KMS-11 (cell line): ENCODE measurements at regions not wholly inside any gene's neighbourhood (a gene's known extent, or its start where the extent isn't known, plus 50 kb on each side); places are given as distances from the start of the nearest gene placed in this dataset.

Source experiments
- H2AFZ ChIP-seq: fragments of 200-600 bp; sonication (generic); 2 replicates; pipeline ENCODE4 v1.6.1; 2016; ENCODE audit warnings: antibody characterized with exemption, mixed run types, low read depth
- H3K27ac ChIP-seq: fragments of 200-600 bp; sonication (generic); 2 replicates; pipeline ENCODE4 v1.6.1; 2016; ENCODE audit warnings: mild to moderate bottlenecking, mixed run types
- H3K27me3 ChIP-seq: fragments of 200-600 bp; sonication (generic); 2 replicates; pipeline ENCODE4 v1.6.1; 2017; ENCODE audit warnings: mild to moderate bottlenecking, low read depth, mixed run types, moderate library complexity; ENCODE audit not compliant: insufficient read depth
- H3K36me3 ChIP-seq: fragments of 200-600 bp; sonication (generic); 2 replicates; pipeline ENCODE4 v1.6.1; 2017; ENCODE audit warnings: mild to moderate bottlenecking, mixed run types; ENCODE audit not compliant: insufficient read depth
- H3K4me1 ChIP-seq: fragments of 200-600 bp; sonication (generic); 2 replicates; pipeline ENCODE4 v1.6.1; 2016; ENCODE audit warnings: mild to moderate bottlenecking, low read depth, mixed run types; ENCODE audit not compliant: poor library complexity, severe bottlenecking
- H3K4me2 ChIP-seq: fragments of 200-600 bp; sonication (generic); 2 replicates; pipeline ENCODE4 v1.7.0; 2016; ENCODE audit warnings: mild to moderate bottlenecking, mixed run types
- H3K4me3 ChIP-seq: fragments of 200-600 bp; sonication (generic); IDR thresholded peaks from 2 replicates; pipeline ENCODE4 v1.6.1; 2017; ENCODE audit warnings: low read depth, low read length, mixed read lengths; ENCODE audit not compliant: insufficient read depth
- H3K79me2 ChIP-seq: fragments of 200-600 bp; sonication (generic); 2 replicates; pipeline ENCODE4 v1.6.1; 2016; ENCODE audit warnings: low read depth, mixed run types; ENCODE audit not compliant: insufficient read depth
- H3K9ac ChIP-seq: fragments of 200-600 bp; sonication (generic); 2 replicates; pipeline ENCODE4 v1.6.1; 2016; ENCODE audit warnings: mild to moderate bottlenecking, mixed run types
- H4K20me1 ChIP-seq: fragments of 200-600 bp; sonication (generic); 2 replicates; pipeline ENCODE4 v1.6.1; 2016; ENCODE audit warnings: mild to moderate bottlenecking, mixed run types; ENCODE audit not compliant: insufficient read depth
- TF ChIP-seq, protein P1 (sequence below): fragments of 200-600 bp; sonication (generic); conservative IDR thresholded peaks from 2 replicates; pipeline ENCODE4 v1.6.1; 2017; ENCODE audit warnings: low read depth, mild to moderate bottlenecking, antibody characterized with exemption, low read length, moderate library complexity, mixed read lengths

DNA sequence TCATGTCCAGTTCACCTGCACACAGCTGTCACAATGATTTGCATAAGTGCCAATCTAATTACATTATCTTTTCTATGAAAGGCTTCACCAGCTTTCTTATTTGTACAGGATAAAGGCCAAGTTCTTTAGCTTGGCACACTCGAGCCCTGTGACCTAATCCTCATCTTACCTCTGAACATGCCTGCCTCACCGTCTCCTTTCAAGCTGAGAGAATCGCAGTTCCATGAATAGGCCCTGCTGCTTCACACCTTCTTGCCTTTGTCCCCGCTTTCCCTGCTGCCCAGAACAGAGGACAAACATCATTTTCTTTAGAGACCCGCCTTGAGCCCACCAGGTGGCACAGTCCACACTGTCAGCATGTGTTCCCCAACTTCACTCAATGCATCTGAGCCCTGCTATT is 1094.7 kb downstream of the BCL11A start:
- H2AFZ ChIP-seq: no peak overlapping the region
- TF ChIP-seq, protein P1, sequence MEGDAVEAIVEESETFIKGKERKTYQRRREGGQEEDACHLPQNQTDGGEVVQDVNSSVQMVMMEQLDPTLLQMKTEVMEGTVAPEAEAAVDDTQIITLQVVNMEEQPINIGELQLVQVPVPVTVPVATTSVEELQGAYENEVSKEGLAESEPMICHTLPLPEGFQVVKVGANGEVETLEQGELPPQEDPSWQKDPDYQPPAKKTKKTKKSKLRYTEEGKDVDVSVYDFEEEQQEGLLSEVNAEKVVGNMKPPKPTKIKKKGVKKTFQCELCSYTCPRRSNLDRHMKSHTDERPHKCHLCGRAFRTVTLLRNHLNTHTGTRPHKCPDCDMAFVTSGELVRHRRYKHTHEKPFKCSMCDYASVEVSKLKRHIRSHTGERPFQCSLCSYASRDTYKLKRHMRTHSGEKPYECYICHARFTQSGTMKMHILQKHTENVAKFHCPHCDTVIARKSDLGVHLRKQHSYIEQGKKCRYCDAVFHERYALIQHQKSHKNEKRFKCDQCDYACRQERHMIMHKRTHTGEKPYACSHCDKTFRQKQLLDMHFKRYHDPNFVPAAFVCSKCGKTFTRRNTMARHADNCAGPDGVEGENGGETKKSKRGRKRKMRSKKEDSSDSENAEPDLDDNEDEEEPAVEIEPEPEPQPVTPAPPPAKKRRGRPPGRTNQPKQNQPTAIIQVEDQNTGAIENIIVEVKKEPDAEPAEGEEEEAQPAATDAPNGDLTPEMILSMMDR: no peak
- H3K4me3 ChIP-seq: no peak overlapping the region
- H3K4me2 ChIP-seq: no peak overlapping the region
- no peaks in the 10 kb centered on the region for H3K79me2 ChIP-seq
- no peaks in the 10 kb centered on the region for H3K27me3 ChIP-seq
- no peaks in the 10 kb centered on the region for H4K20me1 ChIP-seq
- no peak overlapping the region for H3K27ac ChIP-seq
- H3K9ac ChIP-seq: no peak overlapping the region
- H3K4me1 ChIP-seq: no peaks in the 10 kb centered on the region
- no peaks in the 10 kb centered on the region for H3K36me3 ChIP-seq

DNA sequence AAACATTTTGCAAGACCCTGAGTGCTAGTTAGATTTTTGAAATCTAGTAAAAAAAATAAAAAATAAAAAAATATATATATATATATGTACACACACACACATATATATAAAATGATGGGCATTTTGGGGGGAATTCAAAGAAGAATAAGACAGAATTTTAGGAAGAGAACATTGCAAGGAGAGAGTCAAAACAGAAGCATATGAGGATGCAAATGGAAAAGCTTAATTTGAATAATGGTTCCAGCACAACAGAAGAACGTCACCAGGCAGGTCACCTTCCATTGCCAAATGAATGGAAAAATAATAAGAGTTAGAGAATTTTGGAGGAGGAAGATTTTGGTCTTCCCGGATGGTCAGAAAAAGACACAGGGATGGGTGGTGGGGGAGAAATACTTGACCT is 1097.2 kb downstream of the BCL11A start:
- Histone ChIP-seq H3K36me3 (no peaks in the 10 kb centered on the region), H3K4me3 (no peak overlapping the region), H3K9ac (no peak overlapping the region), H3K4me2 (no peak overlapping the region), H3K4me1 (no peaks in the 10 kb centered on the region), H3K27me3 (no peaks in the 10 kb centered on the region), H2AFZ (no peak overlapping the region), H3K79me2 (no peaks in the 10 kb centered on the region), H3K27ac (no peak overlapping the region), H4K20me1 (no peaks in the 10 kb centered on the region)
- TF ChIP-seq, protein P1: no peak

DNA sequence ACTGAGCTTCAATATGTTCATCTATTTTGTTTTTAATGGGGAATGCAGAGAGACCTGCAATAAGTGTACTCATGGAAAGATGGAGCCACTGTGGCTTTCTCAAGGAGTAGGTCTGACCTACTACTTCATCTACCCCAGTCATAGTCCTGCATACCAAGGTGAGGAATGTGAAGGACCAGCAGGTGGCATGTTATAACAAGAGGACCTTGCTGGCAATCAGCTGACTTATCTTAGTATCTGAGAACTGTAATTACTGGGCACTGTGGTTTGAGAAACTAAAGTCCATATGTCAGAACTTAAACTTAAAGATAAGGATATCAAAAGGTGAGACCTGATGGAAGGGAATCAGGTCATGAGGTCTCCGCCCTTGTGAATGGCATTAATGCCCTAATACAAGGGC is 1104.2 kb downstream of the BCL11A start:
- no peak overlapping the region for H3K4me3 ChIP-seq
- H3K4me1 ChIP-seq: no peaks in the 10 kb centered on the region
- no peaks in the 10 kb centered on the region for H3K79me2 ChIP-seq
- no peak overlapping the region for H3K9ac ChIP-seq
- TF ChIP-seq, protein P1: no peak
- no peak overlapping the region for H2AFZ ChIP-seq
- no peak overlapping the region for H3K4me2 ChIP-seq
- no peaks in the 10 kb centered on the region for H3K27me3 ChIP-seq
- H4K20me1 ChIP-seq: no peaks in the 10 kb centered on the region
- H3K27ac ChIP-seq: no peak overlapping the region
- H3K36me3 ChIP-seq: no peaks in the 10 kb centered on the region

DNA sequence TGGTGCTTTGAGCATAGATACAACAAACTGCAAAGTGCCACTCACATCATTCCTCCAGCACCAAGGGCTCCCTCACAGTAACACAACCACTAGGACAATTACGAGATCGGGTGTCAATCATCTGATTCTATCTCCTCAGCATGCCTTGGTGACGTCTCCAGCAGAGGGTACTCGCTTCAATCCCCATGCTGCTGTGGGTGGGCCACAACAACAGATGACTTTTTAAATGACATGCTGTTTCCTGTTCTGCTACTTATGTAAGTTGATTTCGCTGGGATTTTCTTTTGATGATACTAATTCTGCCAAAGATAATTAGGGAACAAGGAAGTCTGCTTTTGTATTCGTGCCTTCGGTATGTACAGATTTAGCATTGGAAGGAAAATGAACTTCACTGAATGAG is 1113.0 kb downstream of the BCL11A start:
- H3K4me1 ChIP-seq: no peaks in the 10 kb centered on the region
- H3K79me2 ChIP-seq: no peaks in the 10 kb centered on the region
- no peaks in the 10 kb centered on the region for H3K36me3 ChIP-seq
- no peak overlapping the region for H3K9ac ChIP-seq
- H3K4me2 ChIP-seq: no peak overlapping the region
- H2AFZ ChIP-seq: no peak overlapping the region
- H3K27ac ChIP-seq: no peak overlapping the region
- TF ChIP-seq, protein P1: no peak
- H4K20me1 ChIP-seq: no peaks in the 10 kb centered on the region
- H3K27me3 ChIP-seq: no peaks in the 10 kb centered on the region
- H3K4me3 ChIP-seq: no peak overlapping the region

DNA sequence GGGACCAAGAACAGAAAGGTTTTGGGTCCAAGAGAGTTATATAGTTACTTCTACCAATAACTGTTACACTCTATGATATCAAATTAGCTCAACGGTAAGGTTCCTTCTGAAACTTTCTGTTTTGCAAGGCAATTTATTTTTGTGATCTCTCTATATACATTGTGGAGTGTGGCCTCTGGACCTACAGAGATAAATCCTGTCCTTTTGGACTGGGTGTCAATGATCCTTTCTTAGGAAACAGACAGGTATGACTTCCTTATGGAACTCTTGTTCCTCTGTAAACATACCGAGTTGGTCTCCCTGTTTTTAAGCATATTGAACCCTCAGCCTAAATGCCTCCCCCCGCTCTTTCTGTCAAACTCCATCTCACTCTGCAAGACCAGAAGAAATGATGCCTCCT is 1117.8 kb downstream of the BCL11A start:
- no peaks in the 10 kb centered on the region for H3K79me2 ChIP-seq
- H3K27ac ChIP-seq: no peak overlapping the region
- no peaks in the 10 kb centered on the region for H3K36me3 ChIP-seq
- no peaks in the 10 kb centered on the region for H3K27me3 ChIP-seq
- H4K20me1 ChIP-seq: no peaks in the 10 kb centered on the region
- H2AFZ ChIP-seq: no peak overlapping the region
- H3K9ac ChIP-seq: no peak overlapping the region
- H3K4me1 ChIP-seq: no peaks in the 10 kb centered on the region
- H3K4me3 ChIP-seq: no peak overlapping the region
- H3K4me2 ChIP-seq: no peak overlapping the region
- TF ChIP-seq, protein P1: no peak
